ENCODE measurements at regions not wholly inside any gene's neighbourhood (a gene's known extent, or its start where the extent isn't known, plus 50 kb on each side); places are given as distances from the start of the nearest gene placed in this dataset.

DNA sequence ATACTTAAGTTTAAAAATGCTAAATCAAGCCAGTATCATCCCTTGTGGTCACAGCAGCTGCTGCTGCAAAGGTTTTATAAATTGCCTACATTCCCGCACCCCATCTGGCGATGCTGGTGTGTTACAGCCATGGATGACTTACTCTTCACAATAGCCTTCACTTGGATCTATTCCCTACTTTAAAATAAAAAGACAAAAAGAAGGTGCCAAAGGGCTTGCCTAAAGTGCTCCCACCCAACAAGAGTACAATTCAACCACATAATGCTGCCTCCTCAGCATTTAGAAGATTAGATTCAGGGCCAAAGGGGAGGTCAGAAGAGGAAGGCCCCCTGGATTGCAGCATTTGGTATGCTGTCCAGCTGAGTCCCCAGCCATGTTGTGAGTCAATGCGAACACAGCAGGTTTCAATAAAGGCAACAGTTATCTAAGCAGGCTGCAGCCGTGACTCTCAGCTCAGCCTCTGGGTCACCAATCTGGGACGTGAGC, 176.1 kb downstream of the DAD1 start:
- TF ChIP-seq, protein P1, sequence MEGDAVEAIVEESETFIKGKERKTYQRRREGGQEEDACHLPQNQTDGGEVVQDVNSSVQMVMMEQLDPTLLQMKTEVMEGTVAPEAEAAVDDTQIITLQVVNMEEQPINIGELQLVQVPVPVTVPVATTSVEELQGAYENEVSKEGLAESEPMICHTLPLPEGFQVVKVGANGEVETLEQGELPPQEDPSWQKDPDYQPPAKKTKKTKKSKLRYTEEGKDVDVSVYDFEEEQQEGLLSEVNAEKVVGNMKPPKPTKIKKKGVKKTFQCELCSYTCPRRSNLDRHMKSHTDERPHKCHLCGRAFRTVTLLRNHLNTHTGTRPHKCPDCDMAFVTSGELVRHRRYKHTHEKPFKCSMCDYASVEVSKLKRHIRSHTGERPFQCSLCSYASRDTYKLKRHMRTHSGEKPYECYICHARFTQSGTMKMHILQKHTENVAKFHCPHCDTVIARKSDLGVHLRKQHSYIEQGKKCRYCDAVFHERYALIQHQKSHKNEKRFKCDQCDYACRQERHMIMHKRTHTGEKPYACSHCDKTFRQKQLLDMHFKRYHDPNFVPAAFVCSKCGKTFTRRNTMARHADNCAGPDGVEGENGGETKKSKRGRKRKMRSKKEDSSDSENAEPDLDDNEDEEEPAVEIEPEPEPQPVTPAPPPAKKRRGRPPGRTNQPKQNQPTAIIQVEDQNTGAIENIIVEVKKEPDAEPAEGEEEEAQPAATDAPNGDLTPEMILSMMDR (IDR thresholded peaks at IDR 0.05), result no peak
- no peak for DNase-seq (ENCODE audit: low spot score)
- H3K27ac ChIP-seq, result no peak overlapping the region

DNA sequence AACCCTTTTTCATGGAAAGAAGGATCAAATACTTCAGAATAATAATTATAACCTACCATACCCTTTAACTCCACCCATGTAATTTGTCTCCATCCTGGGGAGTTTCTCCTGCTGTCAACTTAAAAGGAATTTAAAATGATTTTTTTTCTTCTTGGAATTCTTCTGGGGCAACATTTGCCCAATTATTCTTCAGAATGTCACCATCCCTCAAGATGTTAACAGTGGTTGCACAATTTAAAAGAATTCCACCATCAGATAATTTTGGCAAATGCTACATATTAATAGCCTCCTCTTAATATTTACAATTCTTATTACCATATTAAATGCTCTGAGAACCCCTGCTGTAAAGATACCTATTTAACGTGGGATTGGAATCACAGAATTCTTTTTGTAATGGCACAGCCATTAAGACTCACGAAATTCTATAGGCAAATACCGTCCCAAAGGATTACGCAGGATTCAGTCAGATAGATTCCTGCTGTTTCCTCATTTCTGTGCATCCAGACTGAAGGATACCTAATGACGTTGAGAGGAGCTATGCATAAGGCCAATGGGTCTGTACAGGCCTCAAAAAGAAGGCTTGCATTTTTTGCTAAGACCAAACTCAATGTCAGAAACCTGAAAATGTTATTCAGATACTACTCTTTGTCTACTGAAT, 177.5 kb downstream of the DAD1 start:
- DNase-seq (ENCODE audit: low spot score), result no peak

More for the DNA sequence above, 176.1 kb downstream of the DAD1 start:
- no peak overlapping the region for H3K4me3 ChIP-seq

DNA sequence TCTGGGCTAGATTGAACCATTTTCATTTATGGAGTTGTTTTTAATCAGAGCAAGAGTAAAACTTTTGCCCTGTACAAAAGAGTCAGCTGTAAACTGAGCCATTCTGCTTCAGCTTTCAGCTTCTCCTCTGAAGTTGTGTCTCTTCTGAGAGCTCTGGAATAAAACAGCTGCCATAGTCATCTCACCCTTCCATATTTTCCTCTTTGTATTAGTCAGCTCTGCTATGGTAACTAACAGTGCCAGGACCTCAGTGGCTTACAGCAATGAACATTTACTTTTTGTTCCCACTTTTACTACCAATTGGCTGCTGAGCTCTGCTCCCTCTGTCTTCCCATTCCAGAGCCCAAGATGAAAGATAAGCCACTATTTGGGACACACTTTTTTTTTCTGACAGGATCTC, 178.5 kb downstream of the DAD1 start:
- Histone ChIP-seq H3K27ac (no peak overlapping the region), H3K4me3 (no peak overlapping the region)
- DNase-seq (ENCODE audit: low spot score), result no peak
- TF ChIP-seq, protein P1 (IDR thresholded peaks at IDR 0.05), result no peak

More for the DNA sequence above, 177.5 kb downstream of the DAD1 start:
- TF ChIP-seq, protein P1 (IDR thresholded peaks at IDR 0.05), result no peak
- H3K27ac ChIP-seq, result no peak overlapping the region
- no peak overlapping the region for H3K4me3 ChIP-seq

DNA sequence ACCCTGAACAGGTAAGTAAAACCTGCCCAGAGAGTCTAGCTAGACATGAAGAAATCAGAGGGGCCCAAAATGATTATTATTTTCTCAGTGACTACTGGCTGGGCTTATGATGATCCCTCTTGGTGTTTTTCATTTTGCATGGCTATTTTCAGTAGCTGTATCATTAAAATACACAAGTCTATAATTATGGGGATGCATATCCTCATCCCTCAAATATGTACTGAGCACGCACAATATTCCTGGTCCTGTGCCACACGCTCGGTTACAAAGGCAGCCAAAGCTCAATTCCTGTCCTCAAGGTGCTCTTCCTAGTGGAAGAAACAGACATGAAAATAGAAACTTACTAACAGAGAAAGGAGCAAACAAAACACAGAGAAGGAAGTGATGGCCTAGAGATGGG, 180.0 kb downstream of the DAD1 start:
- Histone ChIP-seq H3K4me3 (no peak overlapping the region), H3K27ac (no peak overlapping the region)
- DNase-seq (ENCODE audit: low spot score), result no peak
- TF ChIP-seq, protein P1 (IDR thresholded peaks at IDR 0.05), result no peak

DNA sequence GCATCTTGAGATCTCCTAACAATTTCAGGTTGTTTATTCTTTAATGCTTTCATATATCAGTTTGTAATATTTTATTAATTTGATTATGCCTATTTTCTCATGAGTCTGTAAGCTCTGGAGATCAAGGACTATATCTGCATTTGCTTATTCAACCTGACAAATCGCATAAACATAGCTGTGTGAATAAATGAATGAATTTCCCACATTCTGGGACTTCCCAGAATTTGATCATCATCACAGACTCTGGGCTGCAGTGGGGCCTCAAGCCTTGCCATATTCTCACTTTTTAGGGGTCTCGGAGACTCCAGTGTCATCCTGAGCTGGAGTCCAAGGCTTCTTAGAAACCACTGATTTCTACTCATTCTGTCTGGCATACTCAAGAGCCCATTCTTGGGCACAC, 180.5 kb downstream of the DAD1 start:
- TF ChIP-seq, protein P1 (IDR thresholded peaks at IDR 0.05), result no peak
- H3K27ac ChIP-seq, result no peak overlapping the region
- no peak overlapping the region for H3K4me3 ChIP-seq
- no peak for DNase-seq (ENCODE audit: low spot score)

DNA sequence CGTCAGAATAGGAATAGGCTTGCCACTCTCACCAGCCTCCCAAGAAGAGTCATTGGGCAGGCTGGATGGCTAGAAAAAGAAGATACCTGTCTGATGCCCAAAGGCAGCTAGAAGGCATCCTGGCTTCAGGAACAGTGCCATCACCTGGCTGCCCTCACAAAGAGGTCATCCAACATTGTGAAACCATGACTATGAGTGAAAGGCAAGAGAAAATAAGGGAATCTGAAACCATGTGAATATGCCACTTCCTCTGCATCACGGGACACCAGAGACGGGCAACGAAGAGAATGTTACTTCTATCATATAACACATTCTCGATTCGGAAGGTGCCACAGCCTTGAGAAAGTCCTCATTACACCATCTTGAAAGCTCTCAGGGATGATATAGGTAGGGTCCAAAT, 182.0 kb downstream of the DAD1 start:
- DNase-seq (ENCODE audit: low spot score), result no peak
- Histone ChIP-seq H3K4me3 (no peak overlapping the region), H3K27ac (no peak overlapping the region)
- TF ChIP-seq, protein P1 (IDR thresholded peaks at IDR 0.05), result no peak

DNA sequence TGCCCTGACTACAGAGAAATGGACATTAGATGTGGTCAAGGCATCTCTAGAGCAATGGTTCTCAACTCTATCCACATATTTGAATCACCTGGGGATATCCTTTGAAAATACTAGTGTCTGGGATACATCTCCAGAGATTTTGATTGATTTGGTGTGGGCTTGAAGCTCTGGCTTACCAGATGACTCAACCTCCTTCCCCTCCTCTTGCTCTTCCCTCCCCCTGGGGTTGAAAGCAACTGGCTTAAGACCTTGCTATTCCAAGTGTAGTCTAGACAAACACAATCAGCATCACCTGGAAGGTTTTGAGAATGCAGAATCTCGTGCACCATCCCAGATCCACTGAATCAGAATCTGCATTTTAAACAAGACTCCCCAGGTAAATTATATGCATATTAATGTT, 183.8 kb downstream of the DAD1 start:
- no peak overlapping the region for H3K4me3 ChIP-seq
- no peak overlapping the region for H3K27ac ChIP-seq
- no peak for DNase-seq (ENCODE audit: low spot score)
- TF ChIP-seq, protein P1 (IDR thresholded peaks at IDR 0.05), result no peak
